ENCODE measurements at regions not wholly inside any gene's neighbourhood (a gene's known extent, or its start where the extent isn't known, plus 50 kb on each side); places are given as distances from the start of the nearest gene placed in this dataset.

DNA sequence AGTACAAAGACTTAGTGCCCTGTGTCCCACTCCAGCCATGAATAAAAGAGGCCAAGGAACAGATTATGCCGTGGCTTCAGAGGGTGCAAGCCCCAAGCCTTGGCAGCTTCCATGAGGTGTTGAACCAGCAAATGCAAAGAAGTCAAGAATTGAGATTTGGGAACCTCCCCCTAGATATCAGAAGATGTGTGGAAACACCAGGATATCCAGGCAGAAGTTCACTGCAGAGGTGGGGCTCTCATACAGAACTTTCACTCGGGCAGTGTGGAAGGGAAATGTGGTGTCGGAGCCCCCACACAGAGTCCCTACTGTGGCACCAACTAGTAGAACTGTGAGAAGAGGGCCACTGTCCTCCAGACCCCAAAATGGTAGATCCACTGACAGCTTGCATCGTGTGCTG is 2421.4 kb downstream of the PCDH9 start:
- TF ChIP-seq, protein P1, sequence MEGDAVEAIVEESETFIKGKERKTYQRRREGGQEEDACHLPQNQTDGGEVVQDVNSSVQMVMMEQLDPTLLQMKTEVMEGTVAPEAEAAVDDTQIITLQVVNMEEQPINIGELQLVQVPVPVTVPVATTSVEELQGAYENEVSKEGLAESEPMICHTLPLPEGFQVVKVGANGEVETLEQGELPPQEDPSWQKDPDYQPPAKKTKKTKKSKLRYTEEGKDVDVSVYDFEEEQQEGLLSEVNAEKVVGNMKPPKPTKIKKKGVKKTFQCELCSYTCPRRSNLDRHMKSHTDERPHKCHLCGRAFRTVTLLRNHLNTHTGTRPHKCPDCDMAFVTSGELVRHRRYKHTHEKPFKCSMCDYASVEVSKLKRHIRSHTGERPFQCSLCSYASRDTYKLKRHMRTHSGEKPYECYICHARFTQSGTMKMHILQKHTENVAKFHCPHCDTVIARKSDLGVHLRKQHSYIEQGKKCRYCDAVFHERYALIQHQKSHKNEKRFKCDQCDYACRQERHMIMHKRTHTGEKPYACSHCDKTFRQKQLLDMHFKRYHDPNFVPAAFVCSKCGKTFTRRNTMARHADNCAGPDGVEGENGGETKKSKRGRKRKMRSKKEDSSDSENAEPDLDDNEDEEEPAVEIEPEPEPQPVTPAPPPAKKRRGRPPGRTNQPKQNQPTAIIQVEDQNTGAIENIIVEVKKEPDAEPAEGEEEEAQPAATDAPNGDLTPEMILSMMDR (conservative IDR thresholded peaks at IDR 0.05; ENCODE audit: control insufficient read depth, insufficient read depth, low read depth, low read length) = no peak
- no peak for DNase-seq (ENCODE audit: low read depth)
- H3K4me3 ChIP-seq (ENCODE audit: control insufficient read depth, low read depth, low read length) = no peak overlapping the region

DNA sequence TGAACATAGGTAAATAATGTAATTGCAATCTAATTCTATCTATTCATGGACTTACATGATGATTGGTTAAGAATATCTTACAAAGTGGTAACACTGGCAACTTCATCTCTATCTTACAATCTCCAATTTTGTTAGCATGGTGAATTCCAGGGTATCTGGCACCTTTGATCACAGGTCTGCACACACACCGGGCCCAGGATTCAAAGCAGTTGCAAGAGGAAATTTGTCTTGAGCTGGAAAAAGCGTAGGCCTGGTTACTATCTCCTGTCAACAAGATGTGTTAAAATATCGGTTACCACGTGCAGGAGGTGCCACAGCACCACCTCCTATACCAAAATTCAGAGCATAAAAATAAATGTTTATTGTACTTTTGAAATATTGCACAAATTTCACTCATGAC is 2428.4 kb downstream of the PCDH9 start:
- DNase-seq (ENCODE audit: low read depth) = no peak
- no peak overlapping the region for H3K4me3 ChIP-seq (ENCODE audit: control insufficient read depth, low read depth, low read length)
- TF ChIP-seq, protein P1 (conservative IDR thresholded peaks at IDR 0.05; ENCODE audit: control insufficient read depth, insufficient read depth, low read depth, low read length) = no peak

DNA sequence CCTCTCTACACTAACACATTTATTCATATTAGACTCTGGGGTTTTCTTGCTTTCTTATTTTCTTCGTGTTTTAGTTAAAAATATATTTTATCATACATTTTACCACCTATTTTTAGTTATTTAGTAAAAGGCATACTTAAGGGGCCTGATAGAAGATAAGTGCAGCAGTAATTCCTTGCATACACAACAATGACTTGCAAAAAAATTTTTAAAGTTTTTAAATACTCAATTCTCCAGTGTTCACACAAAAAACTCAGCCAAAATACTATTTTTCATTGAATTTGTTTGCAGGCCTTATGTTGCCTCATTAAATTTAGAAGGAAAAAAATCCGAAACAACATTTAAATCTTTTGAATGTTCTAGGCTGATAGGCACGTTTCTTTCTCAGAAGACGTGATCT is 2431.7 kb downstream of the PCDH9 start:
- TF ChIP-seq, protein P1 (conservative IDR thresholded peaks at IDR 0.05; ENCODE audit: control insufficient read depth, insufficient read depth, low read depth, low read length) = no peak

DNA sequence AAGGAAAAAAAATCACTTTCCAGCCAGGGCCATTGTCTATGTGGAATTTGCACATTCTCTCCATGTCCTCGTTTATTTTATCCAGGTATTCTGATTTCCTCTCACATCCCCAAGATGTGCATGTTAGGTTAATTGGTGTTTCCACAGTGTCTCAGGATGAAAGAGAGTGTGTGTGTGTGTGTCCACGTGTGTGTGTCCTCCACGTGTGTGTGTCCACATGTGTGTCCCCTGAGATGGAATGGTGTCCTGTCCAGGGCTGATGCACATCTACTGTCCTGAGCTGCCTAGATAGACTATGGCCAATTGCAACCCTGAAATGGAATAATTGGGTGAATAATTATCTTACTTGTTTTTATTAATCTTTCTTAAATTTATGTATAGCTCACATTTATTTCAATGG is 2436.5 kb downstream of the PCDH9 start:
- TF ChIP-seq, protein P1 (conservative IDR thresholded peaks at IDR 0.05; ENCODE audit: control insufficient read depth, insufficient read depth, low read depth, low read length) = no peak
- no peak overlapping the region for H3K4me3 ChIP-seq (ENCODE audit: control insufficient read depth, low read depth, low read length)
- DNase-seq (ENCODE audit: low read depth) = no peak

More for the DNA sequence above, 2431.7 kb downstream of the PCDH9 start:
- no peak for DNase-seq (ENCODE audit: low read depth)
- H3K4me3 ChIP-seq (ENCODE audit: control insufficient read depth, low read depth, low read length) = no peak overlapping the region

DNA sequence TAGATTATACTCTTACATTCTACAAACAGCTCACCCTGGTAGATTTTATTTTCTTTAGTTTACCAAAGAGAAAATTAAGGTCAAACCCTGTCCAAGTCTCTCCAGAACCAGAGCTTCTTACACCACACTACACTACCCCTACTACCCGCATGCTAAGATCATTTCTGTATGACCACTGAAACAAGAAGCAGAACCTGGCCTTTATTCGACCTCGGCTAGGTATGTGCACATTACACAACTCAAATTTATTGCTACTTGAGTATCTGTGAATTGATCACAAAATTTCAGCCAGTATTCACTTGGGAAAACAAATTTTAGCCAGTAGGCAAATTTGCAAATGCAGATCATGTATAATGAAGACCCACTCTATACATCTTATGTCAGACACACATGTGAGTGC is 2437.0 kb downstream of the PCDH9 start:
- no peak overlapping the region for H3K4me3 ChIP-seq (ENCODE audit: control insufficient read depth, low read depth, low read length)
- TF ChIP-seq, protein P1 (conservative IDR thresholded peaks at IDR 0.05; ENCODE audit: control insufficient read depth, insufficient read depth, low read depth, low read length) = no peak
- no peak for DNase-seq (ENCODE audit: low read depth)

DNA sequence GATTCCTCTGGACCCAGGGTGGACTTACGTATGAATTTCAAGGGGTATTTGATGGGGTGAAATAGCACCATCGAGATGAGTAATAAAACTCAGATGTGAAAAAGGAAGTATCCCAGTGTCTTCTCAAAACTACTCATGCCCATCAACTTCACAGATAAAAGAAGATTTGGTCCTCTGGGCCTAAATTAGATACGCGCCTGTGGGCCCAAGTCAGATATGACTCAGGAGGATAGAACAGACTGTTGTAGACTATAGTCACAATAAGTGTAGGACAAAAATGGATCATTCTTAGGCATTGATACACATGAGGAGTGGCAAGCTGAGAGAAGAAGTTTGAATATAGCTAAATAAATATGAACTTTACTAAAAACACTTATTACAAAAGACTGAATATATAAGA is 2438.8 kb downstream of the PCDH9 start:
- TF ChIP-seq, protein P1 (conservative IDR thresholded peaks at IDR 0.05; ENCODE audit: control insufficient read depth, insufficient read depth, low read depth, low read length) = no peak
- no peak for DNase-seq (ENCODE audit: low read depth)
- no peak overlapping the region for H3K4me3 ChIP-seq (ENCODE audit: control insufficient read depth, low read depth, low read length)

DNA sequence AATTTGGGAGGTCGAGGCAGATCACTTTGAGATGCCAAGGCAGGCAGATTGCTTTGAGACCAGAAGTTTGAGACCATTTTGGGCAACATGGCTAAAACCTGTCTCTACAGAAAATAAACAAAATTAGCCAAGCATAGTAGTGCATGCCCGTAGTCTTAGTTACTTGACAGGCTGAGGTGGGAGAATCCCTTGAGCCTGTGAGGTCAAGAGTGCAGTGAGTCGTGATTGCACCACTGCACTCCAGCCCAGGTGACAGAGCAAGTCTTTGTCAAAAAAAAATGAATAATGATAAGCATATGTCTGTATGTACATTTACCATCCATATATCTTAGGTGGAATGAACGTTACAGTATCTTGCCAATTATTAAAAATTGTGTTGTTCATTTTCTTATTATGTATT is 2447.7 kb downstream of the PCDH9 start:
- H3K4me3 ChIP-seq (ENCODE audit: control insufficient read depth, low read depth, low read length) = no peak overlapping the region
- TF ChIP-seq, protein P1 (conservative IDR thresholded peaks at IDR 0.05; ENCODE audit: control insufficient read depth, insufficient read depth, low read depth, low read length) = no peak
- DNase-seq (ENCODE audit: low read depth) = no peak

Measured in fibroblast of mammary gland (primary cell).